IPS-18a (cell line): ENCODE measurements at regions not wholly inside any gene's neighbourhood (a gene's known extent, or its start where the extent isn't known, plus 50 kb on each side); places are given as distances from the start of the nearest gene placed in this dataset.
"Not testable (repeated sequence)": the region's sequence is repeated elsewhere in the genome, so short reads cannot be mapped to it uniquely, and the experiment has no call there.

Source experiments
- H3K27ac ChIP-seq: one replicate; pipeline ENCODE4 v1.5.1; 2013; ENCODE audit warnings: low read length
- H3K27me3 ChIP-seq: one replicate; pipeline ENCODE4 v1.6.1; 2013; ENCODE audit warnings: mild to moderate bottlenecking, low read length; ENCODE audit not compliant: control insufficient read depth, insufficient read depth
- H3K36me3 ChIP-seq: one replicate; pipeline ENCODE4 v1.6.1; 2013; ENCODE audit warnings: low read depth, low read length; ENCODE audit not compliant: control insufficient read depth
- H3K4me1 ChIP-seq: one replicate; pipeline ENCODE4 v1.6.1; 2013; ENCODE audit warnings: low read depth, low read length; ENCODE audit not compliant: control insufficient read depth
- H3K4me3 ChIP-seq: one replicate; pipeline ENCODE4 v1.5.1; 2013; ENCODE audit warnings: low read length
- H3K9ac ChIP-seq: one replicate; pipeline ENCODE4 v1.6.1; 2013; ENCODE audit warnings: mild to moderate bottlenecking, low read length, moderate library complexity
- H3K9me3 ChIP-seq: one replicate; pipeline ENCODE4 v1.6.1; 2013; ENCODE audit warnings: low read depth, low read length; ENCODE audit not compliant: control insufficient read depth

DNA sequence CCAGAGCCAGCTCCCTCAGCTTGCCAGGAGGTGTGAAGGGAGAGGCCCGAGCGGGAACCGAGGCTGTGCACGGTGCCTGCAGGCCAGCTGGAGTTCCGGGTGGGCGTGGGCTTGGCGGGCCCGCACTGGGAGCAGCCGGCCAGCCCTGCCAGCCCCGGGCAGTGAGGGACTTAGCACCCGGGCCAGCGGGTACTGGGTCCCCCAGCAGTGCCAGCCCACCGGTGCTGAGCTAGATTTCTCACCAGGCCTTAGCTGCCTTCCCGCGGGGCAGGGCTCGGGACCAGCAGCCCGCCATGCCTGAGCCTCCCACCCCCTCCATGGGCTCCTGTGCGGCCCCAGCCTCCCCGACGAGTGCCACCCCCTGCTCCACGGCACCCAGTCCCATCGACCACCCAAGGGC, 373.1 kb upstream of the TMTC1 start:
- not testable (repeated sequence) for H3K9me3 ChIP-seq, H3K4me1 ChIP-seq, H3K27me3 ChIP-seq, H3K9ac ChIP-seq, H3K36me3 ChIP-seq, H3K27ac ChIP-seq, H3K4me3 ChIP-seq

DNA sequence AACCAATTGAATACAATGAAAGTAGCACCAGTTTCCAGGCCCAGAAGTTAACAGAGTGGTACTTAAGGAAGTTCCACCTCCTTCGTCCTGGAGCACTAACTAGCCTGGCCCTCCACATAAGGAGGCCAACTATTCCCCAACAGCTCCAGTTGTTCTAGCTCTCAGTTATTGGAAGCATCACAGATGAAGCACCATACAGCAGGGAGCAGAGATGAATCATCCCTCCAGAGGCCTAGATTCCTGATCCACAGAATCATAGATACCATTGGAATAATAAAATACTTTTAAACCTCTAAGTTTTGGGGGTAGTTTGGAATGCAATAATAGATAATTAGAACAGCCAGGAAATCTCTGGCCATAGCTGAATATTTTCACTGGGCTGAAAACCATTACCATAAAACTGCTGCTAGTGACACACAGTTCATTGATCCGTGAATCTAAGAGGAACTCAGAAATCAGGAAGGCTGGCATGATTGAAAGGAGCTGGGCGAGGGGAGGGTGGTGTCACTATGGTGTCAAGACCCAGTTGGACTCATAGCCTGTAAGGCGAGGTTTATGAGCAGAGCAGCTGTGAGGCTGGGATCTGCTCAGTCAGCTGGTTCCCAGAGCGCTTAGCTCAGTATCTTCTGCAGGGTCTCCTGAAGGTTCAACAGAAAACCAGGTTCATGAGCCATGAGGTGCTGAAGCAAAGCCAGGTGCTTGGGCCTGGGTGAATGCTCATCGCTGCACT, 371.4 kb upstream of the TMTC1 start:
- no peaks in the 10 kb centered on the region for H3K4me1 ChIP-seq
- no peak overlapping the region for H3K27ac ChIP-seq
- H3K27me3 ChIP-seq: no peaks in the 10 kb centered on the region
- H3K9me3 ChIP-seq: no peaks in the 10 kb centered on the region
- H3K36me3 ChIP-seq: no peaks in the 10 kb centered on the region
- no peak overlapping the region for H3K9ac ChIP-seq
- no peak overlapping the region for H3K4me3 ChIP-seq

DNA sequence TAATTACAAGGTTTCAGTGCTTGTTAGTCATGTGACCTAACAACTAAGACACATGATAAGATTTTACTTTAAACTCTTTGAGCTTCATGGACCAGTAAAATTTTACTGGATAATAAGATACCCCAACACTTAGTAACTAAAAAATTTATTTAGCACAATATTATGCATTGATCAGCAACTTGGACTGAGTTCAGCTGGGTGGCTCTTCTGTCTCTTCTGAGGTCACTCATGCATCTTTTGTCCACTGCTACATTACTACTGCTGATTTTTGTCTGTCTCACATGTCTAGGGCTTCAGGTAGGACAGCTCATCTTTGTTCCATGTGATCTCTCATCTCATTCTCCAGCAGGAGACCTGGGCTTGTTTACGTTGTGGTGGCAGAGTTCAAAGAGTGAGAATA, 370.2 kb upstream of the TMTC1 start:
- Histone ChIP-seq H3K27ac (no peak overlapping the region), H3K36me3 (no peaks in the 10 kb centered on the region), H3K27me3 (no peaks in the 10 kb centered on the region), H3K4me1 (no peaks in the 10 kb centered on the region), H3K4me3 (no peak overlapping the region), H3K9ac (no peak overlapping the region), H3K9me3 (no peaks in the 10 kb centered on the region)

DNA sequence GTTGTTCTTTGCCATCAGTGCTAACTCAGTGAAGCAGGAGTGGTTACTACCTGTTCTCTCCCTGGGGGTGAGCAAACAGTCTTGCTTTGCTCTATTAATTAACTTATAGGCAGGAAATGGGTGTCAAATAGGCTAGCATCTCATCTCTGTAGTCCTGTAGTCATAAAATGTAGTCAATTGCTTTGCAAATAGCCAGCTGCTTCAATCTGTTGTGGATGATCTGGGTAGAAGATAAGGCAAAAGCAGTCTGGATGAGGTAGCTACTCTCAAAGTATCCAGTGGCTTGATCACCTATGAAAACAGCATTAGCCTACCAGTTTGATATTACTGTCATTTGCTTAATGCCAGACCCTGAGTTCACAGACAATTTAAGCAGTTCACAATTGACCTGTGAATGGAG, 369.0 kb upstream of the TMTC1 start:
- Histone ChIP-seq H3K4me3 (no peak overlapping the region), H3K4me1 (no peaks in the 10 kb centered on the region), H3K9ac (no peak overlapping the region), H3K27ac (no peak overlapping the region), H3K27me3 (no peaks in the 10 kb centered on the region), H3K9me3 (no peaks in the 10 kb centered on the region), H3K36me3 (no peaks in the 10 kb centered on the region)

DNA sequence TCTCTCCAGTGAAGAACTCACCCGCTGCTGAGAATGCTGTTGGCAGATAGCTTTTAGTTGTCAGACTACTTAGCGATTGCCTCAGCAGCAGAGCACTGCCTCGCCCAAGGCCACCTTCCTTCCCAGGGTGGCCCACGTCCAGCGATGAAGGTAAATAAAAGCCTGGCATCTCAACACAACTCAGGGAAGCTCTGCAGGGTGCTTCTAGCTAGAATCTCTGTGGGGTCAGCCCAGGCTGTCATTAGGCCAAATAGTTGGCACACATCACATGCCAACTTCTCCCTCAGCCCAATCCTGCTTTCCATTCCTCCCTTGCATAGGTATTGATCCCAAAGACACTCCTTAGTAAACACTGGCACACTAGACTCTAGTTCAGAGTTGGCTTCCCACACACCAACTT, 368.1 kb upstream of the TMTC1 start:
- no peak overlapping the region for H3K4me3 ChIP-seq
- H3K27ac ChIP-seq: no peak overlapping the region
- no peaks in the 10 kb centered on the region for H3K27me3 ChIP-seq
- no peak overlapping the region for H3K9ac ChIP-seq
- no peaks in the 10 kb centered on the region for H3K36me3 ChIP-seq
- H3K9me3 ChIP-seq: no peaks in the 10 kb centered on the region
- no peaks in the 10 kb centered on the region for H3K4me1 ChIP-seq

DNA sequence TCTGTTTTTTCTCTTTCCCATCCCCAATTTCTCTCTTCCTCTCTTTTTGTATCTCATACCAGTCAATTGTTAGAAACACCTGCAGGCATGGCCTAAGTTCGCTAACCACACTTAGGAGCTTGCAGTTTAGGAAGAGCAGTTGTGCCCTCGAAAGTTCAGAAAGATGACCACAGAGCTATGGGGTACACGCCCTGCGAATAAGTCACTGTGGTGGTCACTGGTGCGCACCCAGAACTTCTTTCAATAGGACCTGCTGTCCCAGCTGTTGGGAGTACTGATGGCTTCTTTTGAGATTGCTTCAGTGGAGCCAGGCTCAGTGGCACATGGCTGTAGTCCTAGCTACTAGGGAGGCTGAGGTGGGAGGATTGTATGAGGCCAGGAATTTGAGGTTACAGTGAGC, 362.8 kb upstream of the TMTC1 start:
- Histone ChIP-seq H3K4me3 (no peak overlapping the region), H3K27ac (no peak overlapping the region), H3K4me1 (no peaks in the 10 kb centered on the region), H3K36me3 (no peaks in the 10 kb centered on the region), H3K9ac (no peak overlapping the region), H3K27me3 (no peaks in the 10 kb centered on the region), H3K9me3 (no peaks in the 10 kb centered on the region)

DNA sequence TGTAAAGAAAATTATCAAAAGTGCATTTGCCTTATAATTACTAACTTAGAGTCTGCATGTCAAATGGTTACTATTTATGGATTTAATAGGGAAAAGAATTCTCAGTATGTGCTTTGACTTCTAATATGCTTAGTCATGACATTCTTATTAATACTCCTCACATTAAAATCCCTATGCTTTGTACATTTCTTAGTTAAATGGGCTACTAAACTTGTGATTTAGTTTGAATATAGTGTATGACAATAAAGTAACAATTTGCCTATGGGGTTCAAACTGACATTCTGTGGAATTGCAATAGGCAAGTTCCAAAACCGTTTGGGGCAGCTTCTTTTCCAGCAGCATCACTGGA, 361.9 kb upstream of the TMTC1 start:
- Histone ChIP-seq H3K9ac (no peak overlapping the region), H3K4me3 (no peak overlapping the region), H3K9me3 (no peaks in the 10 kb centered on the region)

DNA sequence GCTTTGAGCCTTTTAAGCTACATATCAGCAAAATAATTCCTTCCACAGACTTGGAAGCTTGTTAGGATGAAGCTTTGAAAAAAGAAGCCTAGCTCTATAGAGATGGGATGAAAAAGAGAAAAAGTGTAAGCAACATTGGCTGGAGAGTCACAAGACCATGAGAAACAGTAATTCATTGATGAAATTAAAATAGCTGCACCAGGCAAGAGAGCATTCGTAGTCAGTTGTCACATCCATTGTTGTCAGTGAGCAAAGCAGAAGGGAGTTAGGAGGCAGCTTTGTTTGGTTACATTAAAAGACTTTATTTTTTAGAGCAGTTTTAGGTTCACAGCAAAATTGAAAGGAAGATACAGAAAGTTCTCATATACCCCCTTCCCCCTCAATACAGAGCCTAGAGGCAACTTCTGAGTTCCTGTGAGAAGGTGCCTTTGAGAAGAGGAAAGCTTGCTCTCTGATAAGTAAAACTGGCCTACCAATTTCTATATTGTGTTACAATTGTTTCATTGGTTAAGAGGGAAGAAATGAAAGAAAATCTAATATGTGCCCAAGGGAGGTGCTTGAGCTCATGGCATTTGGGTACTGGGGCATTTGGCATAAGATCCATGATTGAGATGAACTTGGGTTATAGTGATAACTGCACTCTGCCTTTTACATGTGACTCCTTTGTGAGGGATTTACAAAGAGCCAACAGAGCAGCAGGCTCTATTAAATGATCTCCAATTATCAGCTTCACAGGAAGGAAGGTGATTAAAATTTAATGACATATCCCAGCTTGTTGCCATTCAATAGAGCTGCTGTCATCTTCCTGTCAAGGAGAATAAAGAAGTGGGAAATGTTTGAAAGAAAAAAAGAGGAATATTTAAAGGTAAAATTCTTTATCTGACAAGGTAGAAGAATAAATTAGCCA, 361.3 kb upstream of the TMTC1 start:
- no peaks in the 10 kb centered on the region for H3K36me3 ChIP-seq
- H3K27ac ChIP-seq: no peak overlapping the region
- H3K9ac ChIP-seq: no peak overlapping the region
- H3K4me1 ChIP-seq: no peaks in the 10 kb centered on the region
- no peaks in the 10 kb centered on the region for H3K9me3 ChIP-seq
- no peaks in the 10 kb centered on the region for H3K27me3 ChIP-seq
- H3K4me3 ChIP-seq: no peak overlapping the region

More for the DNA sequence above, 361.9 kb upstream of the TMTC1 start:
- Histone ChIP-seq H3K4me1 (no peaks in the 10 kb centered on the region), H3K27me3 (no peaks in the 10 kb centered on the region), H3K36me3 (no peaks in the 10 kb centered on the region), H3K27ac (no peak overlapping the region)

DNA sequence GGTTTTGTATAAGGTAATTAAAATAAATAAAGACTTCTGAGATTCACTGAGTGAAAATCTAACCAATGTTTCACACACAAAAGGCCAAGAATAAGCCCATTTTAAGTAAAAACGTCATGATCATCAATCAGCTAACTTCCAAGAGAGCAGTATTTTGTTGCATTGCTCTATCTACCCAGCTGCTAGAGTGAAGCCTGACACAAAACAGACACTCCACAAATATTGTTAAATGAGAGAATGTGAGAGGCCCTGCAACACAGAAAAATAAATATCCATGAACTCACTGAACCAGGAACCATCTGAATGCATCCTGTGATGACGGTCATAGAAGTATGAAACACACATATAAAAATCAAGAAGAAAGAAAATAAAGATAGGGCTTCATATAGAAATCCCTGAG, 358.6 kb upstream of the TMTC1 start:
- Histone ChIP-seq H3K4me3 (no peak overlapping the region), H3K9ac (no peak overlapping the region), H3K9me3 (no peaks in the 10 kb centered on the region), H3K36me3 (no peaks in the 10 kb centered on the region), H3K27me3 (no peaks in the 10 kb centered on the region), H3K4me1 (no peaks in the 10 kb centered on the region), H3K27ac (no peak overlapping the region)

DNA sequence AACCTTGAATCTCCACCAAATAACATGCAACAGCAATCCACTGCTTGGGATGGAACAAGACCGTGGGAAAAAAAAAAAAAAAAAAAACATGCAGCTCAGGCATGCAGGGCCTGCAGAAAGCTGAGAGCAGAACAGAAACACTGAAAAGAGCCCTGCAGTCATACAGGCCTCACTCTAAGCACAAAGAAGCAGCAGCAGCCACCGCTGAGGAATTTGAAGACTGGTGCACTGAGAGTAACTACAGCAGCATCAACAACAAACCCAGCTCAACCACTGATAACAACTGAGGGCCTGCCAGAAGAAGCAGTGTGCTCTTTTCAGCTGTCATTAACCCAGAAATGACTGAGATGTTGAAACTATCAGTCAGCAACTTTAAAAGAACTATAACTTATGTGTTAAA, 354.7 kb upstream of the TMTC1 start:
- H3K36me3 ChIP-seq: no peaks in the 10 kb centered on the region
- no peak overlapping the region for H3K4me3 ChIP-seq
- H3K4me1 ChIP-seq: no peaks in the 10 kb centered on the region
- H3K27ac ChIP-seq: no peak overlapping the region
- H3K9ac ChIP-seq: no peak overlapping the region
- no peaks in the 10 kb centered on the region for H3K27me3 ChIP-seq
- no peaks in the 10 kb centered on the region for H3K9me3 ChIP-seq

DNA sequence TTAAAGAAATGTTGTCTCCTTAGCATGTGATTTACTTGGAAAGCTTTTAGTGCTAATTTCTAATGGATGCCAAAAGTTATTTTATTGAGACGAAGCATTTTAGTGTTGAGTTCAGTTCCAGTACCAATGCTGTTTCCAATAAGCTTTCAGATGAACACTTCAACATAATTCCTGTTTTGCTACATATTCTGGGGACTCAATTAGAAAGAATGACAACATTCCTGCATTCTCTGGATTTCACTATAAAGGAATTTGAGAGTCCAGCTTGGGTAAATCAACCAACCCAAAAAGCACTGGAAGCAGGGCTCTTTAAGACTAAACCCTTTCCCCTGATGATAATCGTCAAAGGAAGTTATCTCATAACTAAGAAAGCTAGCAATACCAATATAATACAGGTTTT, 353.0 kb upstream of the TMTC1 start:
- H3K9ac ChIP-seq: no peak overlapping the region
- no peaks in the 10 kb centered on the region for H3K27me3 ChIP-seq
- no peaks in the 10 kb centered on the region for H3K36me3 ChIP-seq
- H3K4me1 ChIP-seq: no peaks in the 10 kb centered on the region
- H3K9me3 ChIP-seq: no peaks in the 10 kb centered on the region
- H3K4me3 ChIP-seq: no peak overlapping the region
- no peak overlapping the region for H3K27ac ChIP-seq

DNA sequence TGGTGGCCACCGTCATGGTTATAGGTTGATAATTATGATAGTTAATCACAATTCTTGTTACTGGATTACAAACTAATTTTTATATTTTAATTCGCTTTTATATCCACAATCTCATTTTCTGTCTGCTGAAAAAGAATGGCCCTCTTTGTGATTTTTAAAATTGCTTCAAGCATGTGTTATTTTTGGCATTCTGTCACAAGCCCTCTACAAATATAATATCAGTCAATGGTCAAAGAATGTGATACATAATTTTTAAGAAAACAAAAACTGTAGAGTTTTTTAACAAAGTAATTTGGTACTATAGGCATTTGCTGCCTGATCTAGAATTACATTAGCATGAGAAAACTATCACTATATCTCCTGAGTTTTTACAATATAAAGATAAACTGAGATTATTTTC, 352.0 kb upstream of the TMTC1 start:
- Histone ChIP-seq H3K9ac (no peak overlapping the region), H3K4me1 (no peaks in the 10 kb centered on the region), H3K27me3 (no peaks in the 10 kb centered on the region), H3K36me3 (no peaks in the 10 kb centered on the region), H3K9me3 (no peaks in the 10 kb centered on the region), H3K27ac (no peak overlapping the region), H3K4me3 (no peak overlapping the region)
